HEK293 (cell line): ENCODE measurements at regions not wholly inside any gene's neighbourhood (a gene's known extent, or its start where the extent isn't known, plus 50 kb on each side); places are given as distances from the start of the nearest gene placed in this dataset.

Source experiments
- CTCF ChIA-PET: fragments of 350-600 bp; formaldehyde crosslinking; extraction: SDS; loops from one replicate; lab custom pipeline; 2021; ENCODE audit warnings: antibody characterized with exemption; lab: Yijun Ruan, JAX
- POLR2A ChIA-PET: fragments of 300-600 bp; formaldehyde crosslinking; extraction: SDS; loops from one replicate; lab custom pipeline; 2020; ENCODE audit warnings: antibody characterized with exemption, inconsistent platforms; lab: Yijun Ruan, JAX
- H3K27ac ChIP-seq: fragments of 200-500 bp; sonication (Bioruptor generic); 2 replicates; pipeline ENCODE4 v1.5.1; 2014; ENCODE audit warnings: low read depth, low read length, control low read depth, inconsistent platforms; ENCODE audit errors: extremely low read depth
- H3K36me3 ChIP-seq, 2 experiments: fragments of 200-500 bp in 1 of 2; sonication (Bioruptor generic) in 1 of 2; 1 replicate in 1 of 2; 2 replicates in 1 of 2; pipeline ENCODE4 v1.5.1; 2014 to 2017; ENCODE audit warnings: inconsistent platforms in 2 of 2, low read length in 2 of 2; ENCODE audit not compliant: control insufficient read depth in 2 of 2, insufficient read depth in 1 of 2
- H3K4me1 ChIP-seq: fragments of 200-500 bp; sonication (Bioruptor generic); 2 replicates; pipeline ENCODE4 v1.5.1; 2014; ENCODE audit warnings: mild to moderate bottlenecking, low read length, inconsistent platforms; ENCODE audit not compliant: control insufficient read depth, insufficient read depth
- H3K4me3 ChIP-seq: 2 replicates; pipeline ENCODE4 v1.5.1; 2011; ENCODE audit warnings: low read depth, mild to moderate bottlenecking, control low read depth, low read length, moderate library complexity
- H3K9me3 ChIP-seq: fragments of 200-500 bp; sonication (Bioruptor generic); 2 replicates; pipeline ENCODE4 v1.5.1; 2014; ENCODE audit warnings: low read depth, low read length, inconsistent platforms; ENCODE audit not compliant: control insufficient read depth, insufficient read depth
- KLF10 ChIP-seq: fragments of 450-650 bp; IDR thresholded peaks from 2 replicates; pipeline ENCODE4 v1.5.1; 2018; ENCODE audit warnings: missing biosample characterization, mild to moderate bottlenecking, missing genetic modification characterization
- REPIN1 ChIP-seq: fragments of 450-650 bp; formaldehyde crosslinking; IDR thresholded peaks from 2 replicates; pipeline ENCODE4 v1.5.1; 2017; ENCODE audit warnings: missing biosample characterization, missing genetic modification characterization, low read depth
- SCRT1 ChIP-seq: fragments of 450-650 bp; formaldehyde crosslinking; IDR thresholded peaks from 2 replicates; pipeline ENCODE4 v1.5.1; 2016; ENCODE audit warnings: missing biosample characterization, missing genetic modification characterization, borderline replicate concordance
- SCRT2 ChIP-seq: fragments of 450-650 bp; formaldehyde crosslinking; IDR thresholded peaks from 2 replicates; pipeline ENCODE4 v1.5.1; 2016; ENCODE audit warnings: missing biosample characterization, missing genetic modification characterization
- SP2 ChIP-seq: fragments of 450-650 bp; formaldehyde crosslinking; IDR thresholded peaks from 2 replicates; pipeline ENCODE4 v1.5.1; 2016; ENCODE audit warnings: missing biosample characterization, missing genetic modification characterization
- ZFHX2 ChIP-seq: fragments of 450-650 bp; formaldehyde crosslinking; conservative IDR thresholded peaks from 2 replicates; pipeline ENCODE4 v1.5.1; 2016; ENCODE audit warnings: missing biosample characterization, missing genetic modification characterization
- ZNF10 ChIP-seq: fragments of 450-650 bp; formaldehyde crosslinking; IDR thresholded peaks from 2 replicates; pipeline ENCODE4 v1.5.1; 2017; ENCODE audit warnings: missing biosample characterization, missing genetic modification characterization
- ZNF175 ChIP-seq: fragments of 450-650 bp; formaldehyde crosslinking; IDR thresholded peaks from 2 replicates; pipeline ENCODE4 v1.5.1; 2016; ENCODE audit warnings: missing biosample characterization, missing genetic modification characterization
- ZNF239 ChIP-seq: fragments of 450-650 bp; formaldehyde crosslinking; IDR thresholded peaks from 2 replicates; pipeline ENCODE4 v1.5.1; 2016; ENCODE audit warnings: missing biosample characterization, missing genetic modification characterization
- ZNF248 ChIP-seq: fragments of 450-650 bp; formaldehyde crosslinking; IDR thresholded peaks from 2 replicates; pipeline ENCODE4 v1.5.1; 2017; ENCODE audit warnings: missing biosample characterization, missing genetic modification characterization
- ZNF350 ChIP-seq: fragments of 450-650 bp; formaldehyde crosslinking; IDR thresholded peaks from 2 replicates; pipeline ENCODE4 v1.5.0; 2017; ENCODE audit warnings: missing biosample characterization, mild to moderate bottlenecking, missing genetic modification characterization
- ZNF366 ChIP-seq: fragments of 450-650 bp; formaldehyde crosslinking; conservative IDR thresholded peaks from 2 replicates; pipeline ENCODE4 v1.5.1; 2016; ENCODE audit warnings: missing biosample characterization, missing genetic modification characterization
- ZNF391 ChIP-seq: fragments of 450-650 bp; formaldehyde crosslinking; IDR thresholded peaks from 2 replicates; pipeline ENCODE4 v1.5.1; 2016; ENCODE audit warnings: low read depth, missing biosample characterization, missing genetic modification characterization, borderline replicate concordance
- ZNF416 ChIP-seq: fragments of 450-650 bp; formaldehyde crosslinking; IDR thresholded peaks from 2 replicates; pipeline ENCODE4 v1.5.1; 2016; ENCODE audit warnings: missing biosample characterization, missing genetic modification characterization
- ZNF549 ChIP-seq: fragments of 450-650 bp; IDR thresholded peaks from 2 replicates; pipeline ENCODE4 v1.5.1; 2018; ENCODE audit warnings: missing biosample characterization, missing genetic modification characterization, mild to moderate bottlenecking, inconsistent platforms, moderate library complexity
- ZNF555 ChIP-seq: fragments of 450-650 bp; formaldehyde crosslinking; conservative IDR thresholded peaks from 2 replicates; pipeline ENCODE4 v1.5.1; 2017; ENCODE audit warnings: missing biosample characterization, mild to moderate bottlenecking, missing genetic modification characterization, inconsistent platforms
- ZNF561 ChIP-seq: fragments of 450-650 bp; IDR thresholded peaks from 2 replicates; pipeline ENCODE4 v1.5.1; 2018; ENCODE audit warnings: missing biosample characterization, missing genetic modification characterization, borderline replicate concordance
- ZNF571 ChIP-seq: fragments of 450-650 bp; formaldehyde crosslinking; IDR thresholded peaks from 2 replicates; pipeline ENCODE4 v1.5.0; 2017; ENCODE audit warnings: missing biosample characterization, missing genetic modification characterization
- ZNF623 ChIP-seq: fragments of 450-650 bp; formaldehyde crosslinking; IDR thresholded peaks from 2 replicates; pipeline ENCODE4 v1.5.1; 2016; ENCODE audit warnings: missing biosample characterization, missing genetic modification characterization
- ZNF664 ChIP-seq: fragments of 450-650 bp; formaldehyde crosslinking; IDR thresholded peaks from 2 replicates; pipeline ENCODE4 v1.5.1; 2016; ENCODE audit warnings: missing biosample characterization, missing genetic modification characterization
- ZNF677 ChIP-seq: fragments of 450-650 bp; IDR thresholded peaks from 2 replicates; pipeline ENCODE4 v1.5.0; 2018; ENCODE audit warnings: missing biosample characterization, mild to moderate bottlenecking, missing genetic modification characterization, moderate library complexity
- ZNF776 ChIP-seq: fragments of 450-650 bp; formaldehyde crosslinking; IDR thresholded peaks from 2 replicates; pipeline ENCODE4 v1.5.0; 2017; ENCODE audit warnings: missing biosample characterization, missing genetic modification characterization, borderline replicate concordance
- ZNF830 ChIP-seq: fragments of 450-650 bp; IDR thresholded peaks from 2 replicates; pipeline ENCODE4 v1.5.0; 2018; ENCODE audit warnings: missing biosample characterization, missing genetic modification characterization, low read depth, mild to moderate bottlenecking, moderate library complexity
- TF ChIP-seq, protein P1 (sequence below): IDR thresholded peaks from 2 replicates; pipeline ENCODE4 v1.6.1; 2011; ENCODE audit warnings: mild to moderate bottlenecking, low read depth, low read length, borderline replicate concordance
- TF ChIP-seq, protein P2 (sequence below): fragments of 450-650 bp; formaldehyde crosslinking; IDR thresholded peaks from 2 replicates; pipeline ENCODE4 v1.5.1; 2016; ENCODE audit warnings: missing biosample characterization, missing genetic modification characterization
- TF ChIP-seq, protein P3 (sequence below): fragments of 450-650 bp; formaldehyde crosslinking; IDR thresholded peaks from 2 replicates; pipeline ENCODE4 v1.5.1; 2016; ENCODE audit warnings: missing biosample characterization, missing genetic modification characterization
- TF ChIP-seq, protein P4 (sequence below): fragments of 450-650 bp; formaldehyde crosslinking; IDR thresholded peaks from 2 replicates; pipeline ENCODE4 v1.5.1; 2016; ENCODE audit warnings: missing biosample characterization, missing genetic modification characterization

DNA sequence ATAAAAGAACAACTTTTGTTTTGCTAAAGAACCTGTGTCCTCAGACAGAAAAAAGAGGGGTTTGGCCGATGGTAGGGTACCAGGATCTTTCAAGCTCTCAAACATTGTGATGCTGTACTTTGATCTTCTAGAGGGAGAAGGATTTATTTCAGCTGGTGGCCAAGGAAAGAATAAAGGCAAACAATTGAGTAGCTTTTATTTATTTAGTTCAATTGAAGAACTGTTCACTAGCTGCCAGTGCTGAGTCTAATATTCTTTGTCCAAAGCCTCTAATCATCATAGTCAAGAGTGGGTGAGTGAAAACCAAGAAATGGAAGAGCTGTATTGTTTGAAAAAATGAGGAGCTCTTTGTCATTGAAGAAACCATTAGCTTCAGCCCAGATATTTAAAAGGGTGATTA, 138.4 kb downstream of the FAT3 start:
- TF ChIP-seq ZNF175 (tag by site-specific recombination) (no peak), ZNF555 (no peak), ZNF549 (tag by site-specific recombination) (no peak), SP2 (tag by site-specific recombination) (no peak), ZNF677 (tag by site-specific recombination) (no peak), ZNF664 (tag by site-specific recombination) (no peak), ZNF830 (tag by site-specific recombination) (no peak), ZNF350 (tag by site-specific recombination) (no peak), ZNF416 (tag by site-specific recombination) (no peak), SCRT1 (tag by site-specific recombination) (no peak), ZNF391 (tag by site-specific recombination) (no peak), ZNF571 (no peak), KLF10 (tag by site-specific recombination) (no peak), ZNF239 (tag by site-specific recombination) (no peak), SCRT2 (tag by site-specific recombination) (no peak), ZNF248 (tag by site-specific recombination) (no peak), ZFHX2 (tag by site-specific recombination) (no peak)
- TF ChIP-seq, protein P1, sequence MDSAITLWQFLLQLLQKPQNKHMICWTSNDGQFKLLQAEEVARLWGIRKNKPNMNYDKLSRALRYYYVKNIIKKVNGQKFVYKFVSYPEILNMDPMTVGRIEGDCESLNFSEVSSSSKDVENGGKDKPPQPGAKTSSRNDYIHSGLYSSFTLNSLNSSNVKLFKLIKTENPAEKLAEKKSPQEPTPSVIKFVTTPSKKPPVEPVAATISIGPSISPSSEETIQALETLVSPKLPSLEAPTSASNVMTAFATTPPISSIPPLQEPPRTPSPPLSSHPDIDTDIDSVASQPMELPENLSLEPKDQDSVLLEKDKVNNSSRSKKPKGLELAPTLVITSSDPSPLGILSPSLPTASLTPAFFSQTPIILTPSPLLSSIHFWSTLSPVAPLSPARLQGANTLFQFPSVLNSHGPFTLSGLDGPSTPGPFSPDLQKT, result no peak
- TF ChIP-seq, protein P2, sequence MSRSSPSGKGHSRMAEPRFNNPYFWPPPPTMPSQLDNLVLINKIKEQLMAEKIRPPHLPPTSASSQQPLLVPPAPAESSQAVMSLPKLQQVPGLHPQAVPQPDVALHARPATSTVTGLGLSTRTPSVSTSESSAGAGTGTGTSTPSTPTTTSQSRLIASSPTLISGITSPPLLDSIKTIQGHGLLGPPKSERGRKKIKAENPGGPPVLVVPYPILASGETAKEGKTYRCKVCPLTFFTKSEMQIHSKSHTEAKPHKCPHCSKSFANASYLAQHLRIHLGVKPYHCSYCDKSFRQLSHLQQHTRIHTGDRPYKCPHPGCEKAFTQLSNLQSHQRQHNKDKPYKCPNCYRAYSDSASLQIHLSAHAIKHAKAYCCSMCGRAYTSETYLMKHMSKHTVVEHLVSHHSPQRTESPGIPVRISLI (tag by site-specific recombination), result no peak
- TF ChIP-seq, protein P3, sequence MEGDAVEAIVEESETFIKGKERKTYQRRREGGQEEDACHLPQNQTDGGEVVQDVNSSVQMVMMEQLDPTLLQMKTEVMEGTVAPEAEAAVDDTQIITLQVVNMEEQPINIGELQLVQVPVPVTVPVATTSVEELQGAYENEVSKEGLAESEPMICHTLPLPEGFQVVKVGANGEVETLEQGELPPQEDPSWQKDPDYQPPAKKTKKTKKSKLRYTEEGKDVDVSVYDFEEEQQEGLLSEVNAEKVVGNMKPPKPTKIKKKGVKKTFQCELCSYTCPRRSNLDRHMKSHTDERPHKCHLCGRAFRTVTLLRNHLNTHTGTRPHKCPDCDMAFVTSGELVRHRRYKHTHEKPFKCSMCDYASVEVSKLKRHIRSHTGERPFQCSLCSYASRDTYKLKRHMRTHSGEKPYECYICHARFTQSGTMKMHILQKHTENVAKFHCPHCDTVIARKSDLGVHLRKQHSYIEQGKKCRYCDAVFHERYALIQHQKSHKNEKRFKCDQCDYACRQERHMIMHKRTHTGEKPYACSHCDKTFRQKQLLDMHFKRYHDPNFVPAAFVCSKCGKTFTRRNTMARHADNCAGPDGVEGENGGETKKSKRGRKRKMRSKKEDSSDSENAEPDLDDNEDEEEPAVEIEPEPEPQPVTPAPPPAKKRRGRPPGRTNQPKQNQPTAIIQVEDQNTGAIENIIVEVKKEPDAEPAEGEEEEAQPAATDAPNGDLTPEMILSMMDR, result no peak
- Histone ChIP-seq H3K9me3 (no peaks in the 10 kb centered on the region), H3K4me1 (0 out of 2 replicates have a peak, but pooled peaks cover 2% of the 10 kb centered on the region), H3K27ac (no peak overlapping the region), H3K36me3 (no peaks in the 10 kb centered on the region), H3K4me3 (no peak overlapping the region)
- ChIA-PET CTCF (interaction anchor here (0.6 to 0.8 kb wide), 2 partner anchors 151 to 1298 kb away, joined by 3 read pairs; no protein-coding TSS in a partner anchor), POLR2A (interaction anchor here (0.6 kb wide), 1 partner anchor 131 kb away, joined by 3 read pairs; no protein-coding TSS in a partner anchor)

DNA sequence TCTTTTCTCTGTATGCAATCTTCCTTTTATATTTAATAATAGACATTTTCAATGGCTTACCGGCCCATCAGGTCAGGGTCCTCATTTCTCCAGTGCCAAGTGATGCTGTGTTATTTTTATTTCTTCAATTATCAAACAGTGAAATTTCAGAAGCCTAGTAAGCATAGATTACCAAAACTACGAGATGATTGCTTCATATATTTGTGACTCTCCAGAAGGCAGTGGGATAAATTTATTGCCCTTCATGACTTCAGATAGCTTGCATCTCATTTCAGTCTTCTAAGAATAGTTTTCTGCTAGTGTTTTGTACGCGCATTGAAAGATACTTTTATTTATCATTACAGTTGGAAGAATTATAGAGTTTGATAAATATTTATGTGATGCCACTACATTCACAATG, 139.6 kb downstream of the FAT3 start:
- TF ChIP-seq ZNF561 (tag by site-specific recombination), result no peak
- no peak for TF ChIP-seq ZNF366
- TF ChIP-seq, protein P4, sequence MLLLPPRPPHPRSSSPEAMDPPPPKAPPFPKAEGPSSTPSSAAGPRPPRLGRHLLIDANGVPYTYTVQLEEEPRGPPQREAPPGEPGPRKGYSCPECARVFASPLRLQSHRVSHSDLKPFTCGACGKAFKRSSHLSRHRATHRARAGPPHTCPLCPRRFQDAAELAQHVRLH (tag by site-specific recombination), result no peak
- no peak for TF ChIP-seq REPIN1
- no peak for TF ChIP-seq ZNF776 (tag by site-specific recombination)
- TF ChIP-seq ZNF10, result no peak
- no peak for TF ChIP-seq ZNF623 (tag by site-specific recombination)
- Histone ChIP-seq H3K36me3 (no peaks in the 10 kb centered on the region), H3K4me3 (no peak overlapping the region), H3K27ac (no peak overlapping the region), H3K9me3 (no peaks in the 10 kb centered on the region), H3K4me1 (0 out of 2 replicates have a peak, but pooled peaks cover 2% of the 10 kb centered on the region)
- ChIA-PET POLR2A (no interaction called here), CTCF (interaction anchor here (0.8 kb wide), 1 partner anchor 23 kb away, joined by 4 read pairs; no protein-coding TSS in a partner anchor)
